ENCODE measurements at regions not wholly inside any gene's neighbourhood (a gene's known extent, or its start where the extent isn't known, plus 50 kb on each side); places are given as distances from the start of the nearest gene placed in this dataset.

- Histone ChIP-seq H3K4ac (replicated peaks; ENCODE audit: insufficient read length, low read depth, low read length) (no peak overlapping the region), H2AK5ac (ENCODE audit: low read depth, low read length) (no peak overlapping the region; the same call in 1 of the 2 replicates), H3K14ac (ENCODE audit: insufficient read length) (no peak overlapping the region), H2BK12ac (ENCODE audit: low read depth, low read length) (no peak overlapping the region), H3K23me2 (ENCODE audit: low read depth, low read length) (no peaks in the 10 kb centered on the region), H2AFZ (ENCODE audit: low read length) (0 out of 2 replicates have a peak overlapping the region, but pooled peaks have one; percentile 14), H3K4me1 (replicated peaks in 1 of 4; ENCODE audit: control insufficient read depth in 3 of 4, insufficient read depth in 4 of 4, low read length in 3 of 4) (0 out of 7 replicates have a peak, but pooled peaks cover 0 to 3% (median 0%) of the 10 kb centered on the region in 4 experiments), H3K79me1 (ENCODE audit: low read depth, low read length) (no peaks in the 10 kb centered on the region), H3K56ac (replicated peaks; ENCODE audit: insufficient read length, low read depth, low read length) (no peak overlapping the region), H4K8ac (ENCODE audit: extremely low read depth, insufficient read depth, low read length) (no peak overlapping the region), H4K20me1 (replicated peaks in 1 of 2; ENCODE audit: control insufficient read depth in 1 of 2, insufficient read depth in 2 of 2, low read length in 2 of 2) (no peaks in the 10 kb centered on the region), H2BK20ac (ENCODE audit: low read length) (no peak overlapping the region), H2BK5ac (ENCODE audit: low read depth, low read length) (no peak overlapping the region; the same call in 1 of the 2 replicates), H2BK15ac (ENCODE audit: low read length) (no peak overlapping the region), H3K18ac (ENCODE audit: extremely low read depth, low read length) (no peak overlapping the region), H3K36me3 (ENCODE audit: control insufficient read depth in 2 of 4, insufficient read depth in 4 of 4, low read length in 3 of 4) (no peaks in the 10 kb centered on the region), H3K9me3 (ENCODE audit: insufficient read depth in 2 of 2, low read depth in 1 of 2, low read length in 1 of 2) (no peaks in the 10 kb centered on the region), H3K79me2 (ENCODE audit: control insufficient read depth in 1 of 2, insufficient read depth in 2 of 2, low read length in 2 of 2) (no peaks in the 10 kb centered on the region), H3K27me3 (replicated peaks in 1 of 4; ENCODE audit: control insufficient read depth in 3 of 4, extremely low read depth in 1 of 4, insufficient read depth in 3 of 4, low read length in 3 of 4) (no peaks in the 10 kb centered on the region), H3K23ac (ENCODE audit: insufficient read length) (no peak overlapping the region), H3K27ac (ENCODE audit: low read depth, low read length) (no peak overlapping the region), H3K4me3 (ENCODE audit: extremely low read depth in 1 of 4, insufficient read depth in 2 of 4, low read depth in 3 of 4, low read length in 4 of 4) (no peak overlapping the region), H2BK120ac (replicated peaks; ENCODE audit: low read depth, low read length) (no peak overlapping the region), H4K5ac (ENCODE audit: insufficient read length, low read depth, low read length) (no peak overlapping the region), H3K9ac (replicated peaks in 1 of 4; ENCODE audit: extremely low read depth in 1 of 4, low read depth in 3 of 4, low read length in 3 of 4) (no peak overlapping the region), H3K4me2 (ENCODE audit: insufficient read depth in 1 of 2, low read depth in 2 of 2, low read length in 2 of 2) (no peak overlapping the region), H4K91ac (replicated peaks; ENCODE audit: insufficient read length, low read length) (no peak overlapping the region)
- 78% methylated on average over 5 of the region's 5 CpGs; no CpG with 5 or more reads in 1 of the 2 experiments for WGBS, 2 experiments (ENCODE audit: extremely low coverage in 1 of 2, insufficient coverage in 1 of 2, insufficient read length in 1 of 2, insufficient replicate concordance in 2 of 2, low coverage in 1 of 2, low lambda C conversion rate in 2 of 2, missing lambda C conversion rate in 1 of 2)
- ChIA-PET POLR2A (ENCODE audit: partially characterized antibody) (no interaction called here), CTCF (ENCODE audit: partially characterized antibody) (interaction anchor here (1.3 kb wide), 1 partner anchor 66 kb away, joined by 3 read pairs; no protein-coding TSS in a partner anchor)
- no peak for TF ChIP-seq RXRA (IDR thresholded peaks at IDR 0.05; ENCODE audit: insufficient read depth, low read depth, low read length)
- TF ChIP-seq KDM5A (IDR thresholded peaks at IDR 0.05; ENCODE audit: low read length), result no peak
- TF ChIP-seq TEAD4 (IDR thresholded peaks at IDR 0.05; ENCODE audit: low read depth, low read length), result peak; percentile 90
- DNase-seq (ENCODE audit: low read depth in 1 of 2, low spot score in 2 of 2) (no peak), FAIRE-seq (no peak)
Measured at GRCh38 chr6:145254649-145255401, 480.5 kb downstream of the EPM2A start.

Measured in H1 (cell line).